Esophagus squamous epithelium (tissue), 4 donors: ENCODE measurements at regions not wholly inside any gene's neighbourhood (a gene's known extent, or its start where the extent isn't known, plus 50 kb on each side); places are given as distances from the start of the nearest gene placed in this dataset.

Experiments
- CTCF ChIP-seq, 6 experiments: fragments of 450-650 bp in 4 of 6; fragments of 200-600 bp in 2 of 6; sonication (generic) in 2 of 6; IDR thresholded peaks; one replicate each; pipeline ENCODE4 v1.5.1; 2016 to 2019; ENCODE audit warnings: antibody characterized with exemption in 6 of 6, mild to moderate bottlenecking in 4 of 6, moderate library complexity in 4 of 6
- POLR2A ChIP-seq, 4 donors: fragments of 450-650 bp; IDR thresholded peaks; one replicate each; pipeline ENCODE4 v1.6.1; 2017; ENCODE audit warnings: antibody characterized with exemption in 4 of 4, mild to moderate bottlenecking in 4 of 4, moderate library complexity in 3 of 4

- TF ChIP-seq CTCF (IDR thresholded peaks at IDR 0.05) (no peak), POLR2A (IDR thresholded peaks at IDR 0.05) (no peak)
Measured at GRCh38 chr6:86147859-86148258, 505.2 kb upstream of the SYNCRIP start.
